ENCODE measurements at regions not wholly inside any gene's neighbourhood (a gene's known extent, or its start where the extent isn't known, plus 50 kb on each side); places are given as distances from the start of the nearest gene placed in this dataset.

- no peak for DNase-seq
These were observed 52.3 kb upstream of the ADAMTS9 start for GRCh38 chr3:64739971-64740631.

Measured in C1 segment of cervical spinal cord (tissue), 14 donors.